ENCODE measurements at regions not wholly inside any gene's neighbourhood (a gene's known extent, or its start where the extent isn't known, plus 50 kb on each side); places are given as distances from the start of the nearest gene placed in this dataset.
"Not testable (repeated sequence)": the region's sequence is repeated elsewhere in the genome, so short reads cannot be mapped to it uniquely, and the experiment has no call there.

DNA sequence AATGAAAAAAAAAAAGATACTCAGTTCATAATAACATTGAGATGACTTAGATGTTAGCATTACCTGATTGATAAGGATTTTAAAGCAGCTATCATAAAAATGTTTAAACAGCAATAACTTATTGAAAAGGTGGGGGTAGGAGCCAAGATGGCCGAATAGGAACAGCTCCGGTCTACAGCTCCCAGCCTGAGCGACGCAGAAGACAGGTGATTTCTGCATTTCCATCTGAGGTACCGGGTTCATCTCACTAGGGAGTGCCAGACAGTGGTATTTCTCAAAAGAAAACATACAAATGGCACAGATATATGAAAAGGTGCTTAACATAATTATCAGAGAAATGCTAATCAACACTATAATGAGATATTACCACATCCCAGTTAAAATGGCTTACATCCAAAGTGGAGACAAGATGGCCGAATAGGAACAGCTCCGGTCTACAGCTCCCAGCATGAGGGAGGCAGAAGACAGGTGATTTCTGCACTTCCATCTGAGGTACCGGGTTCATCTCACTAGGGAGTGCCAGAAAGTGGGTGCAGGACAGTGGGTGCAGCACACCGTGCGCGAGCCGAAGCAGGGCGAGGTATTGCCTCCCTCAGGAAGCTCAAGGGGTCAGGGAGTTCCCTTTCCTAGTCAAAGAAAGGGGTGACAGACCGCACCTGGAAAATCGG is 66.5 kb upstream of the FGF13 start:
- TF ChIP-seq, protein P1, sequence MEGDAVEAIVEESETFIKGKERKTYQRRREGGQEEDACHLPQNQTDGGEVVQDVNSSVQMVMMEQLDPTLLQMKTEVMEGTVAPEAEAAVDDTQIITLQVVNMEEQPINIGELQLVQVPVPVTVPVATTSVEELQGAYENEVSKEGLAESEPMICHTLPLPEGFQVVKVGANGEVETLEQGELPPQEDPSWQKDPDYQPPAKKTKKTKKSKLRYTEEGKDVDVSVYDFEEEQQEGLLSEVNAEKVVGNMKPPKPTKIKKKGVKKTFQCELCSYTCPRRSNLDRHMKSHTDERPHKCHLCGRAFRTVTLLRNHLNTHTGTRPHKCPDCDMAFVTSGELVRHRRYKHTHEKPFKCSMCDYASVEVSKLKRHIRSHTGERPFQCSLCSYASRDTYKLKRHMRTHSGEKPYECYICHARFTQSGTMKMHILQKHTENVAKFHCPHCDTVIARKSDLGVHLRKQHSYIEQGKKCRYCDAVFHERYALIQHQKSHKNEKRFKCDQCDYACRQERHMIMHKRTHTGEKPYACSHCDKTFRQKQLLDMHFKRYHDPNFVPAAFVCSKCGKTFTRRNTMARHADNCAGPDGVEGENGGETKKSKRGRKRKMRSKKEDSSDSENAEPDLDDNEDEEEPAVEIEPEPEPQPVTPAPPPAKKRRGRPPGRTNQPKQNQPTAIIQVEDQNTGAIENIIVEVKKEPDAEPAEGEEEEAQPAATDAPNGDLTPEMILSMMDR (IDR thresholded peaks at IDR 0.05; ENCODE audit: poor library complexity), result not testable (repeated sequence)
- not testable (repeated sequence) for TF ChIP-seq EZH2phosphoT487 (IDR thresholded peaks at IDR 0.05; ENCODE audit: low read depth, severe bottlenecking, unreplicated experiment)
